MCF 10A (cell line): ENCODE measurements at regions not wholly inside any gene's neighbourhood (a gene's known extent, or its start where the extent isn't known, plus 50 kb on each side); places are given as distances from the start of the nearest gene placed in this dataset.

Experiments used
- BruUV-seq: library from RNA; stranded (reverse); fragments of 400-500 nt; replicated peaks from 2 replicates; lab custom pipeline; 2021; lab: Mats Ljungman, UMichigan
- CTCF ChIA-PET: fragments of 300-600 bp; sonication (Branson Sonifier 250); formaldehyde crosslinking; extraction: SDS; loops from one replicate; lab custom pipeline; 2021; ENCODE audit warnings: antibody characterized with exemption, inconsistent platforms; lab: Yijun Ruan, JAX
- POLR2A ChIA-PET: fragments of 300-600, 350-650 bp; sonication (Branson Sonifier 250); formaldehyde crosslinking; extraction: SDS; loops from one replicate; lab custom pipeline; 2020; ENCODE audit warnings: antibody characterized with exemption, inconsistent platforms; lab: Yijun Ruan, JAX
- DNase-seq: peaks from one replicate; pipeline ENCODE4 v3.0.0-alpha.2; 2018; ENCODE audit not compliant: unreplicated experiment
- H3K27ac Mint-ChIP-seq: one replicate; pipeline ENCODE4 v1.8.0; 2022; ENCODE audit warnings: mild to moderate bottlenecking, low read depth, mixed read lengths; ENCODE audit not compliant: unreplicated experiment
- H3K27me3 Mint-ChIP-seq: one replicate; pipeline ENCODE4 v1.8.0; 2022; ENCODE audit warnings: mixed read lengths; ENCODE audit not compliant: insufficient read depth, unreplicated experiment
- H3K36me3 Mint-ChIP-seq: one replicate; pipeline ENCODE4 v1.8.0; 2022; ENCODE audit warnings: mild to moderate bottlenecking, moderate library complexity, mixed read lengths; ENCODE audit not compliant: insufficient read depth, unreplicated experiment
- H3K4me1 Mint-ChIP-seq: one replicate; pipeline ENCODE4 v1.8.0; 2022; ENCODE audit warnings: mixed read lengths; ENCODE audit not compliant: insufficient read depth, unreplicated experiment
- H3K4me3 Mint-ChIP-seq: one replicate; pipeline ENCODE4 v1.8.0; 2022; ENCODE audit warnings: mild to moderate bottlenecking, moderate library complexity, mixed read lengths; ENCODE audit not compliant: unreplicated experiment
- H3K9me3 Mint-ChIP-seq: one replicate; pipeline ENCODE4 v1.8.0; 2022; ENCODE audit warnings: mixed read lengths; ENCODE audit not compliant: unreplicated experiment
- CTCF ChIP-seq: fragments of 200-600 bp; IDR thresholded peaks from one replicate; pipeline ENCODE4 v1.8.0; 2022; ENCODE audit warnings: antibody characterized with exemption, mild to moderate bottlenecking; ENCODE audit not compliant: unreplicated experiment
- intact Hi-C: fragments of 100-400 bp; cut with micrococcal nuclease; formaldehyde crosslinking; loops from 2 replicates; pipeline ENCODE4 v1.14.1; 2022

- intact Hi-C loops: no loop called here
- Mint-ChIP-seq H3K27me3 (no peaks in the 10 kb centered on the region), H3K36me3 (no peaks in the 10 kb centered on the region), H3K9me3 (no peaks in the 10 kb centered on the region), H3K27ac (no peak overlapping the region), H3K4me3 (no peak overlapping the region), H3K4me1 (peaks cover 25% of the 10 kb centered on the region)
- no TSS peak for BruUV-seq
- DNase-seq: no peak
- ChIA-PET CTCF (interaction anchor here (0.7 kb wide), 1 partner anchor 80 kb away, joined by 4 read pairs; no protein-coding TSS in a partner anchor), POLR2A (no interaction called here)
- no peak for TF ChIP-seq CTCF
These were observed 53.8 kb upstream of the PRSS23 start for GRCh38 chr11:86746514-86746913.

- intact Hi-C loops: no loop called here
- BruUV-seq: no TSS peak
- POLR2A ChIA-PET: interaction anchor here (0.6 to 0.7 kb wide), 2 partner anchors 44 to 62 kb away, joined by 3 read pairs; no protein-coding TSS in a partner anchor
- no peak for DNase-seq
- no peak for TF ChIP-seq CTCF
- H3K27ac Mint-ChIP-seq: no peak overlapping the region
- H3K9me3 Mint-ChIP-seq: no peaks in the 10 kb centered on the region
- H3K4me1 Mint-ChIP-seq: peaks cover 34% of the 10 kb centered on the region
- H3K27me3 Mint-ChIP-seq: no peaks in the 10 kb centered on the region
- H3K4me3 Mint-ChIP-seq: no peak overlapping the region
- H3K36me3 Mint-ChIP-seq: no peaks in the 10 kb centered on the region
- CTCF ChIA-PET: interaction anchor here (0.6 kb wide), 1 partner anchor 39 kb away, joined by 4 read pairs; no protein-coding TSS in a partner anchor
These were observed 54.8 kb upstream of the PRSS23 start for GRCh38 chr11:86745571-86745970.

- no TSS peak for BruUV-seq
These were observed 56.9 kb upstream of the PRSS23 start for GRCh38 chr11:86743223-86744118.

More at GRCh38 chr11:86743223-86744118, 56.9 kb upstream of the PRSS23 start:
- DNase-seq: peak; percentile 97
- H3K4me1 Mint-ChIP-seq: peaks cover 54% of the 10 kb centered on the region
- ChIA-PET CTCF (interaction anchor here (0.6 kb wide), 1 partner anchor 9 kb away, joined by 3 read pairs; no protein-coding TSS in a partner anchor), POLR2A (interaction anchor here (0.6 to 1.6 kb wide), 6 partner anchors 10 to 286 kb away, joined by 3 to 7 read pairs (median 4); no protein-coding TSS in a partner anchor)
- H3K9me3 Mint-ChIP-seq: no peaks in the 10 kb centered on the region
- peak overlapping the region; percentile 84 for H3K27ac Mint-ChIP-seq
- H3K27me3 Mint-ChIP-seq: no peaks in the 10 kb centered on the region
- TF ChIP-seq CTCF: no peak
- H3K36me3 Mint-ChIP-seq: no peaks in the 10 kb centered on the region
- intact Hi-C loops: loop anchor here (1.0 to 2.0 kb wide), 4 partner anchors 41 to 135 kb away; no protein-coding TSS in a partner anchor
- peak overlapping the region; percentile 12 for H3K4me3 Mint-ChIP-seq
